Activated CD4-positive, alpha-beta memory T cell treated with anti-CD3 and anti-CD28 coated beads for 36 hours (primary cell): ENCODE measurements at regions not wholly inside any gene's neighbourhood (a gene's known extent, or its start where the extent isn't known, plus 50 kb on each side); places are given as distances from the start of the nearest gene placed in this dataset. TPM values are rescaled to one million over a fixed set of nuclear protein-coding genes. Genes with fewer than 3 reads are reported as not detected.
"Not testable (repeated sequence)": the region's sequence is repeated elsewhere in the genome, so short reads cannot be mapped to it uniquely, and the experiment has no call there.

ENCODE experiments used
- CTCF ChIA-PET: fragments of 350-600 bp; sonication (Branson Sonifier 250); formaldehyde crosslinking; loops from one replicate; lab custom pipeline; 2021; ENCODE audit warnings: antibody characterized with exemption, inconsistent platforms; lab: Charles Lee
- POLR2A ChIA-PET: fragments of 350-600 bp; sonication (Branson Sonifier 250); formaldehyde crosslinking; loops from one replicate; lab custom pipeline; 2021; ENCODE audit warnings: antibody characterized with exemption; lab: Charles Lee
- DNase-seq: peaks from one replicate; pipeline ENCODE4 v3.0.0-alpha.2; 2020
- H3K27ac Mint-ChIP-seq: one replicate; pipeline ENCODE4 v1.8.0; 2021; ENCODE audit warnings: mixed read lengths
- H3K27me3 Mint-ChIP-seq: one replicate; pipeline ENCODE4 v1.8.0; 2021; ENCODE audit warnings: mixed read lengths
- H3K36me3 Mint-ChIP-seq: one replicate; pipeline ENCODE4 v1.8.0; 2021; ENCODE audit warnings: mixed read lengths
- H3K4me1 Mint-ChIP-seq: one replicate; pipeline ENCODE4 v1.8.0; 2021; ENCODE audit warnings: low read depth, mixed read lengths
- H3K4me3 Mint-ChIP-seq: one replicate; pipeline ENCODE4 v1.8.0; 2021; ENCODE audit warnings: mild to moderate bottlenecking, mixed read lengths
- H3K9me3 Mint-ChIP-seq: one replicate; pipeline ENCODE4 v1.8.0; 2021; ENCODE audit warnings: mixed read lengths
- intact Hi-C: fragments of 100-400 bp; cut with micrococcal nuclease; formaldehyde crosslinking; loops from one replicate; pipeline ENCODE4 v1.15.1; 2023
- microRNA-seq: library from miRNA; unstranded; fragments of <30 nt; microRNA quantifications from one replicate; pipeline ENCODE4 v1.2.0, GENCODE V29; 2022; ENCODE audit warnings: borderline number of aligned reads, borderline microRNAs expressed, borderline replicate concordance

DNA sequence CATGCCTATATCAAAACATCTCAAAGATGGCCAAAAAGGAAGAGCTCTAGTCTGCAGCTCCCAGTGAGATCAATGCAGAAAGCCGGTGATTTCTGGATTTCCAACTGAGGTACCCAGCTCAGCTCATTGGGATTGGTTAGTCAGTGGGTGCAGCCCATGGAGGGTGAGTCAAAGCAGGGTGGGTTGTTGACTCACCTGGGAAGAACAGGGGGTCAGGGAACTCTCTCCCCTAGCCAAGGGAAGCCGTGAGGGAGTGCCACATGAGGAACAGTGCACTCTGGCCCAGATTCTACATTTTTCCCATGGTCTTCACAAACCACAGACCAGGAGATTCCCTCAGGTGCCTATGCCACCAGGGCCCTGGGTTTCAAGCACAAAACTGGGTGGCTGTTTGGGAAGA is 57.3 kb upstream of the FGF16 start:
- Mint-ChIP-seq H3K27me3 (peaks cover 2% of the 10 kb centered on the region), H3K9me3 (peaks cover 4% of the 10 kb centered on the region), H3K4me1 (no peaks in the 10 kb centered on the region), H3K27ac (no peak overlapping the region), H3K36me3 (no peaks in the 10 kb centered on the region), H3K4me3 (no peak overlapping the region)
- DNase-seq = no peak
- intact Hi-C loops = no loop called here
- POLR2A ChIA-PET = no interaction called here
- CTCF ChIA-PET = no interaction called here

DNA sequence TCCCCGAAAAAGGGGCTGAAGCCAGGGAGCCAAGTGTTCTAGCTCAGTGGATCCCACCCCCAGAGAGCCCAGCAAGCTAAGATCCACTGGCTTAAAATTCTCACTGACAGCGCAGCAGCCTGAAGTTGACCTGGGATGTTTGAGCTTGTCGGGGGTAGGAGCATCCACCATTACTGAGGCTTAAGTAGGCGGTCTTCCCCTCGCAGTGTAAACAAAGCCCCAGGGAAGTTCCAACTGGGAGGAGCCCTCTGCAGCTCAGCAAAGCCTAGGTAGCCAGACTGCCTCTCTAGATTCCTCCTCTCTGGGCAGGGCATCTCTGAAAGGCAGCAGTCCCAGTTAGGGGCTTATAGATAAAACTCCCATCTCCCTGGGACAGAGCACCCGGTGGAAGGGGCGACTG is 56.8 kb upstream of the FGF16 start:
- CTCF ChIA-PET, H3K4me3 Mint-ChIP-seq: not testable (repeated sequence)

DNA sequence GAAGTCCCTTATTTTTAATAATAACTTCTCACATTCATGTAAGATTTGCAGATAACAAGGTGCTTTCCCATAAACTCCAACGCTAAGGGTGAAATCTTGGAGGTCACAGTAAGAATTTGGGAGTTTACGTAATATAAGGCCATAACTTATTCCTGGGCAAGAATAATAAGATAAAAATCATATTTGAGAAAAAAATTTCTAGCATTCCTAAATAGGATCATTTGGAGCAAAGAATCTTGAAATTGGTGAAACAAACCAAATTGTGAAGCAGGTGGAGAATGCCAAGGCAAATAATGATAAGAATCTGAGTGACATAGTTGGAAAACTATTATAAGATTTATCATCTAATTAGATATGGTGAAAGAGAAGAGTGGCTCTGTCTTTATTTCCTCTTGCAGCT is 50.4 kb upstream of the FGF16 start:
- Mint-ChIP-seq H3K27ac (no peak overlapping the region), H3K27me3 (no peaks in the 10 kb centered on the region), H3K36me3 (no peaks in the 10 kb centered on the region), H3K4me3 (no peak overlapping the region), H3K4me1 (no peaks in the 10 kb centered on the region), H3K9me3 (no peaks in the 10 kb centered on the region)
- intact Hi-C loops = no loop called here
- DNase-seq = no peak
- ChIA-PET POLR2A (no interaction called here), CTCF (no interaction called here)

More for the DNA sequence above, 56.8 kb upstream of the FGF16 start:
- POLR2A ChIA-PET = interaction anchor here (0.6 kb wide), 1 partner anchor 118 kb away, joined by 4 read pairs; no protein-coding TSS in a partner anchor
- H3K27ac Mint-ChIP-seq, H3K27me3 Mint-ChIP-seq, DNase-seq, H3K9me3 Mint-ChIP-seq, intact Hi-C loops, H3K36me3 Mint-ChIP-seq, H3K4me1 Mint-ChIP-seq: not testable (repeated sequence)

Small RNAs in the stretch of these regions (microRNA-seq; reads per million reads assigned to microRNA genes)
- gene MIR325 = not detected
- not detected for gene MIR384
